NOMO-1 treated with DMSO at 0.1 percent for 48 hours (cell line): ENCODE measurements at regions not wholly inside any gene's neighbourhood (a gene's known extent, or its start where the extent isn't known, plus 50 kb on each side); places are given as distances from the start of the nearest gene placed in this dataset.

Experiments
- DNase-seq: peaks from one replicate; lab custom pipeline; 2025; ENCODE audit not compliant: unreplicated experiment; lab: John Stamatoyannopoulos, UW

DNA sequence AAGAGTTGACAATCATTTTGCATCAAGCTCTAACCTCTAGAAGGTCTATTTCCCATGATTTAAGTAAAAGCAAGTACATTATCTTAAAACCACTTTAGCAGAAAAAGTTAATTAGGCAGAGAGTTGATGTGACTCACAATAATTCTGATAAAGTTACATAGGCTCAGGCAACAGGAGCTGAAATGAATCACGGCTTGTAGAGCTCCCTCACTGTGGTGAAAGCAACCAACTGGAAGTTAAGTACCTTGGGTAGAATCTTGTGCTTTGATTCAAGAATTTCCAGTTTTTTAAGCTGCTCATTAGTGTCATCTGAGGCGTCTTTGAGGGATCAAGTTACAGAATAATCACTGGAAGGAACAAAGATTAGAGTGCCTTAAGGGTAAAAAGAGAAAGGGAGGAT, 68.9 kb upstream of the NFE2L3 start:
- no peak for DNase-seq

- DNase-seq, result no peak
These were observed 67.6 kb upstream of the NFE2L3 start for GRCh38 chr7:26084418-26084817.

DNA sequence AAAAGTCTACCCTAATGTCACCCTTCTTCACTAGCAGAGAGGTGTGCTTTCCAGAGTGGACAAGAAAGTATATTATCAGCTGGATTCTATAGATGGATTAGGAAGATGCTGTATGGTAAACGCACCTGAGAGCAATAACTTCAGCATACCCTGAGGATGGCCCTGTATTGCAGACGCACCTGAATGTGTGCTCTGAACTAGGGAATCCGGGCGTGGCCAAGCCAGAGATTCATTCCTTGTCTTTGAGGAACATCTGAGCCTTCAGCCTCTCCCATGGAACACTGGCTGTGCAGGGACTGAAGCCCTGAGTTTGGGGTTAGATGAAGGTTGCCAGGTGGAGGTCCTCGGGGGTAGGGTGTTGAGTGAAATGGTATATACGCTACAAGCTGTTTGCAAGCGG, 66.2 kb upstream of the NFE2L3 start:
- DNase-seq, result no peak

- no peak for DNase-seq
These were observed 64.5 kb upstream of the NFE2L3 start for GRCh38 chr7:26087321-26088091.

DNA sequence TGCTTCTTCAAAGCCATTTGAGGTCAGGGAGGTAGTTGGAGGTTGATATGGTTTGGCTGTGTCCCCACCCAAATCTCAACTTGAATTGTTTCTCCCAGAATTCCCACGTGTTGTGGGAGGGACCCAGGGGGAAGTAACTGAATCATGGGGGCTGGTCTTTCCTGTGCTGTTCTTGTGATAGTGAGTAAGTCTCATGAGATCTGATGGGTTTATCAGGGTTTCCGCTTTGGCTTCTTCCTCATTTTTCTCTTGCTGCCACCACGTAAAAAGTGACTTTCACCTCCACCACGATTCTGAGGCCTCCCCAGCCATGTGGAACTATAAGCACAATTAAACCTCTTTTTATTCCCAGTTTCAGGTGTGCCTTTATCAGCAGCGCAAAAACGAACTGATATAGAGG, 62.5 kb upstream of the NFE2L3 start:
- DNase-seq, result peak; percentile 11

DNA sequence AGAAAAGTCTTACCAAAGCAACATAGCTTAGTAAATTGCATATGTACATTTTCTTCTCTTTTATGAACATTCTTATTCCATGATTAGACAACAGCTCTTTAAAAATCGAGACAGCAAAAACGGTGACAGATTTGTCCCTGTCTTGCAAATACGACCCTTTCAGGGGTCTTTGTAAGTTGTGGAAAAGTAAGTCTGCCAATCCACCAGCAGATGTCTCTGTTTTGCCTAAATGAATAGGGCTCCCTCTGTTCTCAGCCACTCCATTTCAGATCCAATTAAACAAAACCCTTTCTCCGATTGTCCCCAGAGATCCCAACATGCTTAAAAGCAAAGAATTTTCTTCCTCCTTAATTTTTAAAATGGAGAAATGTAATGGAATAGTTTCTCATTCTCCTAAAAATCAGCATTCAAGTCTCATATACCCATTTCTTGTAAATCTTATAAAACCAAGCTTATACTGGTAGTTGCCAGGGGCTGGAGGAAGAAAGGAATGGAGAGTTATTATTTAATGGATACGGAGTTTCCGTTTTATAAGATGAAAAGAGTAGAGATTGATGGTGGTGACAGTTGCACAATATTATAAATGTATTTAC, 61.0 kb upstream of the NFE2L3 start:
- DNase-seq, result peak; percentile 56

- DNase-seq, result peak; percentile 36
These were observed 60.1 kb upstream of the NFE2L3 start for GRCh38 chr7:26091933-26092332.

DNA sequence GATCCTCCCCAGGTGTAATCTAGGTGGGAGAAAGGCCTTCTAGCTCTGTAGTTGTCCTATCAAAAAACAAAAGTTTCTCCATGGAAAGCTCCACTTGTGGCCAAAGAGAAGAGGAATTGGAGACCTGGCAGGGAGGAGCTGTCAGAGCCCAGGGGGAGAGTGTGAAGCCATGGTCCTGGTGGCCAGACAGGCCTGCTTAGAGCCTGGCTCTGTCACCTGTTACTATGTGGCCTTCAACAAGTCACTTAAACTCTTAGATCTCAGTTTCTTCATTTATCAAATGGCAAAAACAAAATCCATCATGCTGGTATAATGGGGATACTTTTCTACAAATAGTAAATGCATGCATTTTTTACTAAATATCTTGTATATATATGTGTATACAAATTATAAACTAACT, 59.0 kb upstream of the NFE2L3 start:
- no peak for DNase-seq

DNA sequence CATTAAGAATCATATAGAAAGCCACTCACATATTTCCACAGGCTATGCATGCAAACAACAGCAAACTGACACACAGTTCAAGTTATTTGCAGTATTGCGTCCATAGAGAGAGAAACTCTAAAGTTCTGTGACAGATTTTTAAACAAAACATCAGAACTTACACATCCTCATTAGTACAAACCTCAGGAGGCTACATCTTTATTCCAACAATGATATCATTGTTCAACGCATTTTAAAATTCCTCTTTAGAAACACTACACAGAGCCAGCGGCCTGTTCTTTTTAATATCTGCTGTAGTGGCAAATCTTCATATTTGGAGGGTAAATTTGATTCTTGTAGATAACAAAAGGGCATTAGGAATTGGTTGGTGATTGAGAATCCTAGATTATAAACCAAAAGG, 55.9 kb upstream of the NFE2L3 start:
- no peak for DNase-seq

DNA sequence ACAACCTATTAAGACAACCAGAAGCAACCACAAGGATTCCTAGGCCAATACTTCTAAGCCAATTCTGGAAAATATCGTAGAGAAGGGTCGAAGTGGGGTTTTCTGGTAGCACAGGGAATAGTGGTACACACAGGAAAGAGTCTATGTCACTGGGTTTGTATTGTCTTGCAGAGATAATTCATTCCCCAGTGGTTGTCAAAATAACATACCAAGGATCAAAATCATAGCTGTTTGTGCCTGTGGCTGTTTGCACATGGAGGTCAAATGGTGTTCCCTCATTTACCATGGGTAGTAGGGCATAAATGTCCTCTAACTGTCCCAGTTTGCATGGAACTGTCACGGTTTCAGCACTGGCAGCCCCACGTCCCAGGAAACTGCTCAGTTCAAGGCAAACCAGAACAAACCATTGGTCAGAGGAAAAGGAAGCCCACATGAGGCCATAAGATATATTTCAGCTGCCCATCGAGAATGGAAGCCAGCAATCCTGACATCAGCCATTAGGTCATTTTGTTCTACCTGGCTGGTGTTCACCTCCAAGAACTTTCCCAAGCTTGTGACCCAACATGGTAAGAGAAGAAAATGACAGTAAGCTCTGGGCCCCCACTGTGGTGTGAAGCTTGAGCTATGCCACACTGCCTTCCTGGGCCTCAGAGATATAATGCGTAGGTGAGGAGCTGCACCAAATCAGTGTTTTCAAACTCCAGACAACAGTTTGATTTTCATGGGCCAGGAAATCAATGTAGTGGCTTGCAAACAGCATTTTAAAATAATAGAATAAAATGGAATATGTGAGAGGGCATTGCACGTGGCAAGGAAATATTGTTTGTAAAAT, 53.9 kb upstream of the NFE2L3 start:
- DNase-seq, result no peak

DNA sequence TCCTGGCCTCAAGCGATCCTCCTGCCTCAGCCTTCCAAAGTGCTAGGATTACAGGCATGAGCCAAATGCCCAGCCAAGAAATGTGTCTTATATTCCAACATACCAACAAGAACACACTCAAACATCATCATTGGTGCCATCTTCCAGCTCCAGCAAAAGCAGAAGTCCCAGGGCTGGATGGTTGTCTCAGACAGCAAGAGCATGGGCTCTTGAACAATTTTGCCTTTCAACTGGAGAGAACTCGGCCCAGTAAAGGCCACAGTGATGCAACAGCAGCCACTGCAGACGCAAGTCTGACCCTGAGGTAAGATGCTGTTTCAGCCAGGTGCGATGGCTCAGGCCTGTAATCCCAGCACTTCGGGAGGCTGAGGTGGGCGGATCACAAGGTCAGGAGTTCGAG, 52.8 kb upstream of the NFE2L3 start:
- DNase-seq, result no peak

DNA sequence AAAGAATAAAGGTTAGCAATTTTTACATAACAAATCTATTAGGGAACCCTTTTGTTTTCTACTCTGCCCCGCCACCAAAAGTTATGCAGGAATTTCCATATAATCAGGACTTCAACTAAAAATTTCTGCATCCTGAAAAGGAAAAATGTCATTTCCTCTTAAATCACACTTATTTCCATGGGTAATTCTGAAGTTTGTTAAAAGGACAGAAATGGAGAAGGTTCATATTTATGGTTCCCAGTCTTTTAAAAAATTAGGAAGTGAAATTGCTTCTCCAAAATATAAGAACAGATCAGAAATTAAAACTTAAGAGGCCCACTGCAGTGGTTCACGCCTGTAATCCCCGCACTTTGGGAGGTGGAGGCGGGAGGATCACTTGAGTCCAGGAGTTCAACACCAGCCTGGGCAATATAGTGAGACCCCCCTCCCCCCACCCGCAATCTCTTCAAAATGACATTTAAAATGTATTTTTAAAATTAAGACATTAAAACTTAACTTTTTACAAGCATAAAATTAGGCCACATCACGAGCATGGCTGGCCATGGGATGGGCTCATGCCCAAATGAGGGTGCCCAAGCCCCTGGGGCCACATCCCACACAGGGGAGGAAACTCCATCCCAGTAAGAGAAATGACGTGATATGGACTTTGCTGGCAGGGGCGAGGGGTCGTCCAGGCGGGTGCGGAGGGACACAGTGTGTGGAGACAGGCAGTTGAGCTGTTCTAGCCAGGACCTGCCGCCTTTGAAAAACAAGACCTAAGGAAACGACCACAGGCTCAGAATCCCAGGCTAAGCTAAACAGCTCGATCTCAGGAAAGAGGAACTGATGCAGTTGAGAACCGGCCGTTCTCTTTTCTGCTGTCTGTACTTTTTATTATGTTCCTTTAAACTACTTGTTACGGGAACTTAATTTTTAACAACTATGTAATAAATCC, 51.3 kb upstream of the NFE2L3 start:
- DNase-seq, result peak; percentile 88

GRCh38 chr7:26101361-26102151, 50.4 kb upstream of the NFE2L3 start:
- DNase-seq, result peak; percentile 70

- no peak for DNase-seq
These were observed 49.8 kb upstream of the NFE2L3 start for GRCh38 chr7:26102176-26102575.
